H9 (cell line): ENCODE measurements at regions not wholly inside any gene's neighbourhood (a gene's known extent, or its start where the extent isn't known, plus 50 kb on each side); places are given as distances from the start of the nearest gene placed in this dataset.

Experiments
- DNase-seq: peaks from one replicate; pipeline ENCODE4 v3.0.0-alpha.2; 2017
- H2AFZ ChIP-seq: one replicate; pipeline ENCODE4 v1.6.1; 2013; ENCODE audit warnings: mild to moderate bottlenecking, low read length, control low read depth, moderate library complexity
- H2AK5ac ChIP-seq: 2 replicates; pipeline ENCODE4 v1.6.1; 2013; ENCODE audit warnings: low read length, control low read depth, mixed read lengths; ENCODE audit not compliant: insufficient read length
- H2BK120ac ChIP-seq: one replicate; pipeline ENCODE4 v1.6.1; 2013; ENCODE audit warnings: low read depth, mild to moderate bottlenecking, low read length, control low read depth, inconsistent platforms; ENCODE audit not compliant: poor library complexity, severe bottlenecking
- H2BK12ac ChIP-seq: 2 replicates; pipeline ENCODE4 v1.6.1; 2013; ENCODE audit warnings: low read length, control low read depth, mixed read lengths, low read depth; ENCODE audit not compliant: insufficient read length
- H2BK15ac ChIP-seq: 2 replicates; pipeline ENCODE4 v1.6.1; 2013; ENCODE audit warnings: low read depth, low read length, control low read depth
- H2BK20ac ChIP-seq: one replicate; pipeline ENCODE4 v1.6.1; 2013; ENCODE audit warnings: low read depth, mild to moderate bottlenecking, low read length, control low read depth, inconsistent platforms; ENCODE audit not compliant: poor library complexity, severe bottlenecking
- H2BK5ac ChIP-seq: 2 replicates; pipeline ENCODE4 v1.6.1; 2013; ENCODE audit warnings: low read length, control low read depth, mixed read lengths; ENCODE audit not compliant: insufficient read length
- H3K14ac ChIP-seq: 2 replicates; pipeline ENCODE4 v1.6.1; 2013; ENCODE audit warnings: low read length, control low read depth; ENCODE audit not compliant: insufficient read depth
- H3K18ac ChIP-seq: 2 replicates; pipeline ENCODE4 v1.6.1; 2013; ENCODE audit warnings: low read depth, mild to moderate bottlenecking, mixed read lengths, low read length, control low read depth; ENCODE audit not compliant: insufficient read length
- H3K23ac ChIP-seq: 2 replicates; pipeline ENCODE4 v1.6.1; 2013; ENCODE audit warnings: low read length, control low read depth, mixed read lengths, low read depth; ENCODE audit not compliant: insufficient read length
- H3K23me2 ChIP-seq: 2 replicates; pipeline ENCODE4 v1.6.1; 2013; ENCODE audit warnings: low read depth, mild to moderate bottlenecking, mixed read lengths, low read length, control low read depth; ENCODE audit not compliant: insufficient read length, poor library complexity, severe bottlenecking
- H3K27ac ChIP-seq: 2 replicates; pipeline ENCODE4 v1.5.1; 2013; ENCODE audit warnings: low read length, control low read depth, mixed read lengths, low read depth; ENCODE audit not compliant: insufficient read length
- H3K27me3 ChIP-seq: 2 replicates; pipeline ENCODE4 v1.6.1; 2013; ENCODE audit warnings: low read length, control low read depth, inconsistent platforms; ENCODE audit not compliant: insufficient read depth
- H3K4ac ChIP-seq: 2 replicates; pipeline ENCODE4 v1.6.1; 2013; ENCODE audit warnings: low read depth, mild to moderate bottlenecking, control low read depth, inconsistent platforms, low read length, moderate library complexity
- H3K4me1 ChIP-seq: 2 replicates; pipeline ENCODE4 v1.6.1; 2013; ENCODE audit warnings: low read length, control low read depth, inconsistent platforms; ENCODE audit not compliant: insufficient read depth
- H3K4me2 ChIP-seq: 2 replicates; pipeline ENCODE4 v1.6.1; 2013; ENCODE audit warnings: low read length, control low read depth, mixed read lengths; ENCODE audit not compliant: insufficient read length, insufficient read depth
- H3K56ac ChIP-seq: 2 replicates; pipeline ENCODE4 v1.6.1; 2013; ENCODE audit warnings: low read depth, mild to moderate bottlenecking, mixed read lengths, low read length, control low read depth; ENCODE audit not compliant: insufficient read length
- H3K79me1 ChIP-seq: 2 replicates; pipeline ENCODE4 v1.6.1; 2013; ENCODE audit warnings: low read depth, mild to moderate bottlenecking, moderate library complexity, low read length, control low read depth, inconsistent platforms; ENCODE audit not compliant: insufficient read depth, poor library complexity, severe bottlenecking
- H3K79me2 ChIP-seq: 2 replicates; pipeline ENCODE4 v1.6.1; 2013; ENCODE audit warnings: low read length, control low read depth, inconsistent platforms; ENCODE audit not compliant: insufficient read depth
- H3K9ac ChIP-seq: 2 replicates; pipeline ENCODE4 v1.6.1; 2013; ENCODE audit warnings: low read length, control low read depth, mixed read lengths; ENCODE audit not compliant: insufficient read length; ENCODE audit errors: extremely low read depth
- H3K9me3 ChIP-seq: one replicate; pipeline ENCODE4 v1.6.1; 2013; ENCODE audit warnings: low read depth, low read length, inconsistent platforms; ENCODE audit not compliant: control insufficient read depth
- H3T11ph ChIP-seq: one replicate; pipeline ENCODE4 v1.6.1; 2013; ENCODE audit warnings: mild to moderate bottlenecking, low read length, control low read depth, inconsistent platforms
- H4K20me1 ChIP-seq: one replicate; pipeline ENCODE4 v1.6.1; 2013; ENCODE audit not compliant: control insufficient read depth, insufficient read length, insufficient read depth
- H4K5ac ChIP-seq: 2 replicates; pipeline ENCODE4 v1.6.1; 2013; ENCODE audit warnings: low read depth, mild to moderate bottlenecking, mixed read lengths, low read length, control low read depth; ENCODE audit not compliant: insufficient read length
- H4K8ac ChIP-seq: replicated peaks from 2 replicates; pipeline ENCODE4 v1.6.1; 2013; ENCODE audit warnings: low read length, control low read depth, mixed read lengths, low read depth; ENCODE audit not compliant: insufficient read length
- H4K91ac ChIP-seq: 2 replicates; pipeline ENCODE4 v1.6.1; 2013; ENCODE audit warnings: low read depth, mild to moderate bottlenecking, moderate library complexity, mixed read lengths, low read length, control low read depth; ENCODE audit not compliant: insufficient read length
- H3K27ac Mint-ChIP-seq, 3 experiments: 2 replicates in 2 of 3; 3 replicates in 1 of 3; pipeline ENCODE4 v1.8.0; 2020 to 2021; ENCODE audit warnings: mixed read lengths in 3 of 3, mild to moderate bottlenecking in 1 of 3, moderate library complexity in 1 of 3
- H3K27me3 Mint-ChIP-seq: 2 replicates; pipeline ENCODE4 v1.8.0; 2021; ENCODE audit warnings: low read depth, mild to moderate bottlenecking, moderate library complexity, mixed read lengths
- H3K36me3 Mint-ChIP-seq, 3 experiments: 2 replicates in 2 of 3; 3 replicates in 1 of 3; pipeline ENCODE4 v1.8.0; 2020 to 2021; ENCODE audit warnings: low read depth in 3 of 3, mixed read lengths in 3 of 3; ENCODE audit not compliant: insufficient read depth in 1 of 3
- H3K4me1 Mint-ChIP-seq, 2 experiments: 2 replicates each; pipeline ENCODE4 v1.8.0; 2020; ENCODE audit warnings: mixed read lengths in 2 of 2
- H3K4me3 Mint-ChIP-seq, 2 experiments: 2 replicates in 1 of 2; 3 replicates in 1 of 2; pipeline ENCODE4 v1.8.0; 2020 to 2021; ENCODE audit warnings: mild to moderate bottlenecking in 2 of 2, mixed read lengths in 2 of 2, moderate library complexity in 1 of 2
- H3K9me3 Mint-ChIP-seq, 2 experiments: 2 replicates in 1 of 2; 3 replicates in 1 of 2; pipeline ENCODE4 v1.8.0; 2020; ENCODE audit warnings: mild to moderate bottlenecking in 2 of 2, mixed read lengths in 2 of 2, moderate library complexity in 1 of 2
- WGBS: extraction: QIAGEN DNeasy Blood & Tissue Kit; methylation state at CpG from one replicate; pipeline ENCODE4 v1.1.7; 2013; ENCODE audit warnings: missing lambda C conversion rate, low lambda C conversion rate, mixed read lengths; ENCODE audit not compliant: insufficient read length; ENCODE audit errors: extremely low coverage; 5-methylcytosine and 5-hydroxymethylcytosine counted together
- TF ChIP-seq, protein P1 (sequence below): fragments of 200-600 bp; sonication (generic); conservative IDR thresholded peaks from 3 replicates; pipeline ENCODE4 v1.8.0; 2021; ENCODE audit warnings: antibody characterized with exemption, mild to moderate bottlenecking

DNA sequence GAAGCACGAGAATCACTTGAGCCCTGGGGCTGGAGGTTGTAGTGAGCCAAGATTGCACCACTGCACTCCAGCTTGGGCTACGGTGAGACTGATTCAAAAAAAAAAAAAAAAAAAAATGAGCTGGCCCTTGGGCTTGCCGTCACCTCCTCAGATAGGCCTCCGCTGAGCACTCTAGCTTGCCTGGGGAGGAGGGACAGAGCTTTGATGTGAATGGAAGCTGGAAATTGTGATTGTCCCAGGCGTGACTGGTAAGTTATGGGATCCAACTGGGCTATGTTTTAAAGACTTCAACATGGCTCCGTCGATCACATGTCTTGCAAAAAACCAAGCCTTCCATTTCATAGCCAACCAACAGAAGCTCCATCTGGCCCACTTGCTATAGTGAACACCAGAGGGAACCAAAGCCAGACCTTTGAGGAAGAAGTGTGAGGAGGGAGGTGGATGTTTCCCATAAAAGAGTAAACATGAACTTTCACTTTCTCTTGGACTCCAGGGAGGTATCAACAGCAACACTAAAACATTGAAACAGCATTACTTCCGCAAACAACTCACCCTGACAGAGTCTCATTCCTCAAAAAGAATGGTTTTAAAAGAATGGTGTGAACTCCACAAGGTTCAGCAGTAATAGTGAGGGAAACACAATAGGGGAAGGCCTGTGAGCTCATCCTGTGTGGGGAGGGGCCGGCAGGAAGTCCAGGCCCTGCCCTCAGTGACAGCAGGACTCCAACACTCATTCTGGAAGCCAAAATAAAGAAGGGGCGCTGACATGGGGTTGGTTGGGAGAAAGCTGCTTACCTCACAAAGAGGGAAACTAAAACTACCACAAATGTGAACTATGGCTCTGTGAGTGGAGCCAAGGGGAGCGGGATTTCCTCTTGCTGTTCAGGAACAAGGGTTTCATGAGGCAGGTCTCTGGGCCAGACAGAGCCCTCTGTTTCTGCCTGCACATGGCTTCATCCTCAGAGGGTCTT is 59.2 kb upstream of the IL12A start:
- H3K56ac ChIP-seq: no peak overlapping the region
- H2BK15ac ChIP-seq: no peak overlapping the region
- no peak overlapping the region for H3K9ac ChIP-seq
- Mint-ChIP-seq H3K4me3 (no peak overlapping the region), H3K4me1 (peaks cover 2 to 5% of the 10 kb centered on the region in 2 experiments; a peak in 2 of 4 replicates), H3K9me3 (peaks cover 16 to 19% of the 10 kb centered on the region in 2 experiments), H3K27me3 (no peaks in the 10 kb centered on the region; the same call in 1 of the 2 replicates), H3K27ac (no peak overlapping the region), H3K36me3 (peaks cover 10 to 16% (median 11%) of the 10 kb centered on the region in 3 experiments)
- H2AK5ac ChIP-seq: no peak overlapping the region
- no peak overlapping the region for H3K23ac ChIP-seq
- H3K18ac ChIP-seq: no peak overlapping the region
- WGBS: no CpG with 5 or more reads among the region's 11 CpGs
- no peak overlapping the region for H2BK12ac ChIP-seq
- H3K14ac ChIP-seq: no peak overlapping the region
- H3K27ac ChIP-seq: no peak overlapping the region
- no peaks in the 10 kb centered on the region for H3K79me2 ChIP-seq
- TF ChIP-seq, protein P1, sequence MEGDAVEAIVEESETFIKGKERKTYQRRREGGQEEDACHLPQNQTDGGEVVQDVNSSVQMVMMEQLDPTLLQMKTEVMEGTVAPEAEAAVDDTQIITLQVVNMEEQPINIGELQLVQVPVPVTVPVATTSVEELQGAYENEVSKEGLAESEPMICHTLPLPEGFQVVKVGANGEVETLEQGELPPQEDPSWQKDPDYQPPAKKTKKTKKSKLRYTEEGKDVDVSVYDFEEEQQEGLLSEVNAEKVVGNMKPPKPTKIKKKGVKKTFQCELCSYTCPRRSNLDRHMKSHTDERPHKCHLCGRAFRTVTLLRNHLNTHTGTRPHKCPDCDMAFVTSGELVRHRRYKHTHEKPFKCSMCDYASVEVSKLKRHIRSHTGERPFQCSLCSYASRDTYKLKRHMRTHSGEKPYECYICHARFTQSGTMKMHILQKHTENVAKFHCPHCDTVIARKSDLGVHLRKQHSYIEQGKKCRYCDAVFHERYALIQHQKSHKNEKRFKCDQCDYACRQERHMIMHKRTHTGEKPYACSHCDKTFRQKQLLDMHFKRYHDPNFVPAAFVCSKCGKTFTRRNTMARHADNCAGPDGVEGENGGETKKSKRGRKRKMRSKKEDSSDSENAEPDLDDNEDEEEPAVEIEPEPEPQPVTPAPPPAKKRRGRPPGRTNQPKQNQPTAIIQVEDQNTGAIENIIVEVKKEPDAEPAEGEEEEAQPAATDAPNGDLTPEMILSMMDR: peak; percentile 23; the same call in 1 of the 3 replicates
- no peaks in the 10 kb centered on the region for H3K23me2 ChIP-seq
- H3K79me1 ChIP-seq: no peaks in the 10 kb centered on the region
- no peak overlapping the region for H4K91ac ChIP-seq
- H2AFZ ChIP-seq: peak overlapping the region; percentile 83
- H2BK20ac ChIP-seq: no peak overlapping the region
- no peak overlapping the region for H2BK5ac ChIP-seq
- H3K27me3 ChIP-seq: no peaks in the 10 kb centered on the region
- H3K4me2 ChIP-seq: no peak overlapping the region
- no peak overlapping the region for H3T11ph ChIP-seq
- peaks cover 10% of the 10 kb centered on the region for H3K9me3 ChIP-seq
- H2BK120ac ChIP-seq: no peak overlapping the region
- H4K8ac ChIP-seq: no peak overlapping the region
- H3K4ac ChIP-seq: no peak overlapping the region
- DNase-seq: no peak
- no peaks in the 10 kb centered on the region for H3K4me1 ChIP-seq
- H4K20me1 ChIP-seq: no peaks in the 10 kb centered on the region
- no peak overlapping the region for H4K5ac ChIP-seq
